ENCODE measurements at regions not wholly inside any gene's neighbourhood (a gene's known extent, or its start where the extent isn't known, plus 50 kb on each side); places are given as distances from the start of the nearest gene placed in this dataset.

GRCh38 chr1:38614861-38615260, 244.7 kb downstream of the RRAGC start:
- no peaks in the 10 kb centered on the region for H3K9me3 ChIP-seq (ENCODE audit: control insufficient read depth in 2 of 3, low read length in 3 of 3)
- Mint-ChIP-seq H3K9me3 (peaks cover 0 to 10% (median 5%) of the 10 kb centered on the region in 11 donors), H3K27ac (no peak overlapping the region), H3K36me3 (peaks cover 0 to 5% (median 0%) of the 10 kb centered on the region in 5 donors), H3K4me1 (no peaks in the 10 kb centered on the region), H3K4me3 (no peak overlapping the region), H3K27me3 (peaks cover 2 to 31% (median 19%) of the 10 kb centered on the region in 5 donors)
- CTCF ChIA-PET, result no interaction called here
- intact Hi-C loops (cut with micrococcal nuclease), result no loop called here
- no peak overlapping the region for H3K27ac ChIP-seq (ENCODE audit: low read depth, low read length)
- H3K4me3 ChIP-seq (ENCODE audit: low read length), result no peak overlapping the region
- no peaks in the 10 kb centered on the region for H3K4me1 ChIP-seq (ENCODE audit: control insufficient read depth in 2 of 2, insufficient read depth in 2 of 2, low read length in 2 of 2)
- no peaks in the 10 kb centered on the region for H3K27me3 ChIP-seq (ENCODE audit: control insufficient read depth in 2 of 2, insufficient read depth in 2 of 2, low read length in 2 of 2)
- no peak for ATAC-seq
- H3K36me3 ChIP-seq (ENCODE audit: control insufficient read depth in 2 of 3, insufficient read depth in 3 of 3, low read length in 3 of 3), result no peaks in the 10 kb centered on the region
- POLR2A ChIA-PET, result no interaction called here
- DNase-seq, result no peak

GRCh38 chr1:38613996-38614395, 245.6 kb downstream of the RRAGC start:
- DNase-seq (no peak), ATAC-seq (no peak)
- Mint-ChIP-seq H3K4me1 (no peaks in the 10 kb centered on the region), H3K9me3 (peaks cover 0 to 10% (median 5%) of the 10 kb centered on the region in 11 donors), H3K36me3 (peaks cover 0 to 5% (median 0%) of the 10 kb centered on the region in 5 donors), H3K27me3 (peaks cover 2 to 30% (median 19%) of the 10 kb centered on the region in 5 donors), H3K27ac (no peak overlapping the region), H3K4me3 (no peak overlapping the region)
- Histone ChIP-seq H3K9me3 (ENCODE audit: control insufficient read depth in 2 of 3, low read length in 3 of 3) (no peaks in the 10 kb centered on the region), H3K36me3 (ENCODE audit: control insufficient read depth in 2 of 3, insufficient read depth in 3 of 3, low read length in 3 of 3) (no peaks in the 10 kb centered on the region), H3K4me3 (ENCODE audit: low read length) (no peak overlapping the region), H3K4me1 (ENCODE audit: control insufficient read depth in 2 of 2, insufficient read depth in 2 of 2, low read length in 2 of 2) (no peaks in the 10 kb centered on the region), H3K27ac (ENCODE audit: low read depth, low read length) (no peak overlapping the region), H3K27me3 (ENCODE audit: control insufficient read depth in 2 of 2, insufficient read depth in 2 of 2, low read length in 2 of 2) (no peaks in the 10 kb centered on the region)
- CTCF ChIA-PET, result interaction anchor here (0.7 kb wide), 1 partner anchor 111 kb away, joined by 3 read pairs; no protein-coding TSS in a partner anchor
- POLR2A ChIA-PET, result no interaction called here
- intact Hi-C loops (cut with micrococcal nuclease), result no loop called here

GRCh38 chr1:38612951-38613350, 246.6 kb downstream of the RRAGC start:
- Mint-ChIP-seq H3K4me1 (no peaks in the 10 kb centered on the region), H3K27ac (no peak overlapping the region), H3K36me3 (peaks cover 0 to 5% (median 0%) of the 10 kb centered on the region in 5 donors), H3K27me3 (peaks cover 2 to 27% (median 19%) of the 10 kb centered on the region in 5 donors), H3K9me3 (peaks cover 0 to 10% (median 5%) of the 10 kb centered on the region in 11 donors), H3K4me3 (no peak overlapping the region)
- no peak overlapping the region for H3K27ac ChIP-seq (ENCODE audit: low read depth, low read length)
- CTCF ChIA-PET, result no interaction called here
- ATAC-seq (no peak), DNase-seq (no peak)
- H3K27me3 ChIP-seq (ENCODE audit: control insufficient read depth in 2 of 2, insufficient read depth in 2 of 2, low read length in 2 of 2), result no peaks in the 10 kb centered on the region
- POLR2A ChIA-PET, result no interaction called here
- H3K4me3 ChIP-seq (ENCODE audit: low read length), result no peak overlapping the region
- no peaks in the 10 kb centered on the region for H3K4me1 ChIP-seq (ENCODE audit: control insufficient read depth in 2 of 2, insufficient read depth in 2 of 2, low read length in 2 of 2)
- intact Hi-C loops (cut with micrococcal nuclease), result no loop called here
- no peaks in the 10 kb centered on the region for H3K36me3 ChIP-seq (ENCODE audit: control insufficient read depth in 2 of 3, insufficient read depth in 3 of 3, low read length in 3 of 3)
- no peaks in the 10 kb centered on the region for H3K9me3 ChIP-seq (ENCODE audit: control insufficient read depth in 2 of 3, low read length in 3 of 3)

- no peaks in the 10 kb centered on the region for H3K36me3 ChIP-seq (ENCODE audit: control insufficient read depth in 2 of 3, insufficient read depth in 3 of 3, low read length in 3 of 3)
- DNase-seq (no peak), ATAC-seq (no peak)
- ChIA-PET POLR2A (interaction anchor here (0.5 kb wide), 1 partner anchor 162 kb away, joined by 5 read pairs; no protein-coding TSS in a partner anchor), CTCF (no interaction called here)
- H3K4me3 ChIP-seq (ENCODE audit: low read length), result no peak overlapping the region
- Mint-ChIP-seq H3K4me1 (no peaks in the 10 kb centered on the region), H3K9me3 (peaks cover 0 to 10% (median 5%) of the 10 kb centered on the region in 11 donors), H3K27ac (no peak overlapping the region), H3K4me3 (no peak overlapping the region), H3K27me3 (peaks cover 0 to 22% (median 10%) of the 10 kb centered on the region in 5 donors), H3K36me3 (peaks cover 0 to 5% (median 0%) of the 10 kb centered on the region in 5 donors)
- no peak overlapping the region for H3K27ac ChIP-seq (ENCODE audit: low read depth, low read length)
- no peaks in the 10 kb centered on the region for H3K9me3 ChIP-seq (ENCODE audit: control insufficient read depth in 2 of 3, low read length in 3 of 3)
- intact Hi-C loops (cut with micrococcal nuclease), result no loop called here
- H3K27me3 ChIP-seq (ENCODE audit: control insufficient read depth in 2 of 2, insufficient read depth in 2 of 2, low read length in 2 of 2), result no peaks in the 10 kb centered on the region
- H3K4me1 ChIP-seq (ENCODE audit: control insufficient read depth in 2 of 2, insufficient read depth in 2 of 2, low read length in 2 of 2), result no peaks in the 10 kb centered on the region
Observed at GRCh38 chr1:38611664-38612211, 247.8 kb downstream of the RRAGC start.

- Mint-ChIP-seq H3K36me3 (no peaks in the 10 kb centered on the region), H3K27ac (no peak overlapping the region), H3K27me3 (peaks cover 0 to 6% (median 4%) of the 10 kb centered on the region in 5 donors), H3K4me1 (no peaks in the 10 kb centered on the region), H3K9me3 (peaks cover 0 to 1% (median 0%) of the 10 kb centered on the region in 11 donors), H3K4me3 (no peak overlapping the region)
- H3K4me1 ChIP-seq (ENCODE audit: control insufficient read depth in 2 of 2, insufficient read depth in 2 of 2, low read length in 2 of 2), result no peaks in the 10 kb centered on the region
- DNase-seq (no peak), ATAC-seq (no peak)
- intact Hi-C loops (cut with micrococcal nuclease), result no loop called here
- ChIA-PET POLR2A (no interaction called here), CTCF (interaction anchor here (0.7 kb wide), 1 partner anchor 1583 kb away, joined by 3 read pairs; no protein-coding TSS in a partner anchor)
- H3K27me3 ChIP-seq (ENCODE audit: control insufficient read depth in 2 of 2, insufficient read depth in 2 of 2, low read length in 2 of 2), result no peaks in the 10 kb centered on the region
- H3K27ac ChIP-seq (ENCODE audit: low read depth, low read length), result no peak overlapping the region
- H3K4me3 ChIP-seq (ENCODE audit: low read length), result no peak overlapping the region
- no peaks in the 10 kb centered on the region for H3K9me3 ChIP-seq (ENCODE audit: control insufficient read depth in 2 of 3, low read length in 3 of 3)
- no peaks in the 10 kb centered on the region for H3K36me3 ChIP-seq (ENCODE audit: control insufficient read depth in 2 of 3, insufficient read depth in 3 of 3, low read length in 3 of 3)
Observed at GRCh38 chr1:38609166-38610025, 250.2 kb downstream of the RRAGC start.

- H3K27me3 ChIP-seq (ENCODE audit: control insufficient read depth in 2 of 2, insufficient read depth in 2 of 2, low read length in 2 of 2), result no peaks in the 10 kb centered on the region
- POLR2A ChIA-PET, result no interaction called here
- no peak overlapping the region for H3K27ac ChIP-seq (ENCODE audit: low read depth, low read length)
- Mint-ChIP-seq H3K27me3 (peaks cover 0 to 6% (median 3%) of the 10 kb centered on the region in 5 donors), H3K27ac (no peak overlapping the region), H3K4me1 (no peaks in the 10 kb centered on the region), H3K4me3 (no peak overlapping the region), H3K9me3 (no peaks in the 10 kb centered on the region), H3K36me3 (no peaks in the 10 kb centered on the region)
- intact Hi-C loops (cut with micrococcal nuclease), result no loop called here
- no peaks in the 10 kb centered on the region for H3K9me3 ChIP-seq (ENCODE audit: control insufficient read depth in 2 of 3, low read length in 3 of 3)
- no peak overlapping the region for H3K4me3 ChIP-seq (ENCODE audit: low read length)
- CTCF ChIA-PET, result no interaction called here
- no peaks in the 10 kb centered on the region for H3K4me1 ChIP-seq (ENCODE audit: control insufficient read depth in 2 of 2, insufficient read depth in 2 of 2, low read length in 2 of 2)
- no peaks in the 10 kb centered on the region for H3K36me3 ChIP-seq (ENCODE audit: control insufficient read depth in 2 of 3, insufficient read depth in 3 of 3, low read length in 3 of 3)
- DNase-seq, result no peak
- no peak for ATAC-seq
Observed at GRCh38 chr1:38608202-38608864, 251.2 kb downstream of the RRAGC start.
